ENCODE measurements at regions not wholly inside any gene's neighbourhood (a gene's known extent, or its start where the extent isn't known, plus 50 kb on each side); places are given as distances from the start of the nearest gene placed in this dataset.
"Not testable (repeated sequence)": the region's sequence is repeated elsewhere in the genome, so short reads cannot be mapped to it uniquely, and the experiment has no call there.

- Mint-ChIP-seq H3K4me1 (ENCODE audit: low read depth) (peaks cover 15% of the 10 kb centered on the region), H3K27me3 (ENCODE audit: low read depth) (peaks cover 9% of the 10 kb centered on the region), H3K36me3 (ENCODE audit: low read depth) (no peaks in the 10 kb centered on the region), H3K27ac (no peak overlapping the region), H3K9me3 (no peaks in the 10 kb centered on the region), H3K4me3 (no peak overlapping the region)
Measured at GRCh38 chr10:124152139-124153022, 59.0 kb upstream of the CHST15 start.

DNA sequence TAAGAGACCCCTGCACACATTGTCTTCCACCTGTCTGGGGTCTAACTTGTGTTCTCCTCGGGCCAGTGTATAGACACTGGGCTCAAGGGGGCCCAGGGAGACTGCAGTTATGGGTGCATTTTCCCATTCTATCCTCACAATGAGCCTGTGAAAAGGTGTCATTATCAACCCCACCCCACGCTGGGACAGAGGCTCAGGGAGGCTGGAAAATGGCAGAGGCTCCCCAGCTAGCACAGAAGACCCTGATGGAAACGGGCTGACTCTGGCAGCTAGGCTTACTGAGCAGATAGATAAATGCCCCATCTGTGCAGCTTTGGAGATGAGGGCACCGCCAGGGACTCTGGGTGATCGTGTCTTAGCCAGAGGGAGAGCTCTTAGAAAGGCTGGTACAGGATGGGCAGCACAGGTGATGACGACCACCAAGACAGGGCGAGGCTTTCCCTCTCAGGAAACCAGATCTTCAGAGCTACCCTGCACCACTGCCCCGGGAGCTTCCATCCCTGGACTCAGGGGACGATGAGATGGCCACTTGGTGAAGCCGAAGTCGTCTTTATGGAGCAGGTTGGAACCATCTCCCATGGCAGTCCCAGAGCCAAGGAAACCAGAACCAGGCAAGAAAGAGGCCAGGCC, 58.2 kb upstream of the CHST15 start:
- H3K9me3 Mint-ChIP-seq = no peaks in the 10 kb centered on the region
- no peak overlapping the region for H3K27ac Mint-ChIP-seq
- H3K36me3 Mint-ChIP-seq (ENCODE audit: low read depth) = no peaks in the 10 kb centered on the region
- H3K4me1 Mint-ChIP-seq (ENCODE audit: low read depth) = peaks cover 15% of the 10 kb centered on the region
- no peak overlapping the region for H3K4me3 Mint-ChIP-seq
- peaks cover 9% of the 10 kb centered on the region for H3K27me3 Mint-ChIP-seq (ENCODE audit: low read depth)

DNA sequence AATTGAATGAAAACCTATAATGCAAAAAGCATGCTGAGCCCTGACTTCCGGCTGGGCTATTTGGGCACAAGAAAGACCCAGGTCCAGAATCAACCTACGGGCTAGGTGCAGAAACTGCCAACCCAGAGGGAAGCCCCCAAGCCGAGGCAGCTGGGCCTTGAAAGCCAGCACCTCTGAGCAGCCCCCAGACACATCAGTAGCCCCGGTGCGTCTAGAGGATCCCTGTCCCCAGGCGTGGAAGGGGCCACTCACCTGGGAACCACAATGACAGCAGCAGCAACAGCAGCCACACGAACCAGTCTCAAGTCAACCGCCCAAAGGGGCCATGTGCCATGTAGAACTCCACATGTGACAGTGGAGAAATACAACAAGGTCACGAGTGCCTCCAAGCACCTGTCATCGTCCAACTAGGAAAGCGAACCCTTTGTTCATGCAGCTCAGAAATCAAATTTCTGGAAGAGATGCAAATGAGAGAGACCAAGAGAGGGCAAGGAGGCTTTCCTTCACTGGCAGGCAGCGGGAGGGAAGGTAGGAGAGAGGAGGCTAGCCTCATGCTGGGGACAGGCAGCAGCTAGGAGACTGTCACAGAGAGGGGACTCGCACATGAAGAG, 57.5 kb upstream of the CHST15 start:
- Mint-ChIP-seq H3K4me3 (no peak overlapping the region), H3K27ac (no peak overlapping the region), H3K9me3 (no peaks in the 10 kb centered on the region), H3K36me3 (ENCODE audit: low read depth) (no peaks in the 10 kb centered on the region), H3K4me1 (ENCODE audit: low read depth) (peaks cover 15% of the 10 kb centered on the region), H3K27me3 (ENCODE audit: low read depth) (peaks cover 9% of the 10 kb centered on the region)

- H3K9me3 Mint-ChIP-seq = no peaks in the 10 kb centered on the region
- no peak overlapping the region for H3K27ac Mint-ChIP-seq
- no peak overlapping the region for H3K4me3 Mint-ChIP-seq
- H3K36me3 Mint-ChIP-seq (ENCODE audit: low read depth) = no peaks in the 10 kb centered on the region
- peaks cover 9% of the 10 kb centered on the region for H3K27me3 Mint-ChIP-seq (ENCODE audit: low read depth)
- peaks cover 12% of the 10 kb centered on the region for H3K4me1 Mint-ChIP-seq (ENCODE audit: low read depth)
Measured at GRCh38 chr10:124150189-124150806, 56.9 kb upstream of the CHST15 start.

- no peaks in the 10 kb centered on the region for H3K9me3 Mint-ChIP-seq
- no peak overlapping the region for H3K27ac Mint-ChIP-seq
- H3K27me3 Mint-ChIP-seq (ENCODE audit: low read depth) = peaks cover 9% of the 10 kb centered on the region
- H3K4me3 Mint-ChIP-seq = no peak overlapping the region
- peaks cover 12% of the 10 kb centered on the region for H3K4me1 Mint-ChIP-seq (ENCODE audit: low read depth)
- H3K36me3 Mint-ChIP-seq (ENCODE audit: low read depth) = no peaks in the 10 kb centered on the region
Measured at GRCh38 chr10:124149189-124150042, 56.0 kb upstream of the CHST15 start.

DNA sequence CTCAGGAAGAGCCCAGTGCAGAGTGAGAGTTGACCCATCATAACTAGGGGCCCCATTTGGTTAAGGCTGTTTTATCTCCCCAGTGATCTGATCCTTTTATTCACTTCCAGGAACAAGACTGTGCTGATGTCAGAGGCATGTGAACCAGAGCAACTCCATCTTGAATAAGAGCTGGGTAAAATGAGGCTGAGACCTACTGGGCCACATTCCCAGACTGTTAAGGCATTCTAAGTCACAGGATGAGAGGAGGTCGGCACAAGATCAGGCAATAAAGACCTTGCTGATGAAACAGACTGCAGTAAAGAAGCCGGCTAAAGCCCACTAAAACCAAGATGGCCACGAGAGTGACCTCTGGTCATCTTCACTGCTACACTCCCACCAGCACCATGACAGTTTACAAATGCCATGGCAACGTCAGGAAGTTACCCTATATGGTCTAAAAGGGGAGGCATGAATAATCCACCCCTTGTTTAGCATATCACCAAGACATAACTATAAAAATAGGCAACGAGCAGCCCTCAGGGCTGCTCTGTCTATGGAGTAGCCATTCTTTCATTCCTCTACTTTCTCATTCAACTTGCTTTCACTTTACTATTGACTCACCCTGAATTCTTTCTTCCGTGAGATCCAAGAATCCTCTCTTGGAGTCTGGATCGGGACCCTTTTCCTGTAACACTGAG, 55.3 kb upstream of the CHST15 start:
- peaks cover 12% of the 10 kb centered on the region for H3K4me1 Mint-ChIP-seq (ENCODE audit: low read depth)
- H3K4me3 Mint-ChIP-seq; H3K27me3 Mint-ChIP-seq (ENCODE audit: low read depth); H3K9me3 Mint-ChIP-seq; H3K36me3 Mint-ChIP-seq (ENCODE audit: low read depth); H3K27ac Mint-ChIP-seq: not testable (repeated sequence)

DNA sequence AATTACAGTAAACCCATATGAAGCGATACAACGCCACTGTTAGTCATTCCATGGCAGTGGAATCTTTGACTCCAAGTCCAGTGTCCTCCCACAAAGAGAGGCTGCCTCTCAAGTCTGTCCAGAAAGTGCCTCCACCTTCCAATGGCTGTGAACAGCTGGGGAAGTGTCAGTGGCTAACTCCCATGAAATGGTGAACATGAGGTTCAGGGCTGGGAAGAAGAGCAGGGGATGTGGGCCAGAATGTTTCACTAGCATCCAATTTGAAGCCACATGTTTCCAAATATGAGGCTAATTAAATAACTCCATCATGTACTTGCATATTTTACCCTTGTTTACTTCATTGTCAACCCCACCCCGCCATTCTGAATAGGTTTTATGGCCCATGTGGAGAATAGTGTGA, 53.1 kb upstream of the CHST15 start:
- Mint-ChIP-seq H3K27me3 (ENCODE audit: low read depth) (peaks cover 7% of the 10 kb centered on the region), H3K36me3 (ENCODE audit: low read depth) (no peaks in the 10 kb centered on the region), H3K4me3 (no peak overlapping the region), H3K9me3 (no peaks in the 10 kb centered on the region), H3K4me1 (ENCODE audit: low read depth) (peaks cover 12% of the 10 kb centered on the region), H3K27ac (no peak overlapping the region)

- no peak overlapping the region for H3K4me3 Mint-ChIP-seq
- H3K4me1 Mint-ChIP-seq (ENCODE audit: low read depth) = peaks cover 10% of the 10 kb centered on the region
Measured at GRCh38 chr10:124145109-124145870, 51.9 kb upstream of the CHST15 start.

DNA sequence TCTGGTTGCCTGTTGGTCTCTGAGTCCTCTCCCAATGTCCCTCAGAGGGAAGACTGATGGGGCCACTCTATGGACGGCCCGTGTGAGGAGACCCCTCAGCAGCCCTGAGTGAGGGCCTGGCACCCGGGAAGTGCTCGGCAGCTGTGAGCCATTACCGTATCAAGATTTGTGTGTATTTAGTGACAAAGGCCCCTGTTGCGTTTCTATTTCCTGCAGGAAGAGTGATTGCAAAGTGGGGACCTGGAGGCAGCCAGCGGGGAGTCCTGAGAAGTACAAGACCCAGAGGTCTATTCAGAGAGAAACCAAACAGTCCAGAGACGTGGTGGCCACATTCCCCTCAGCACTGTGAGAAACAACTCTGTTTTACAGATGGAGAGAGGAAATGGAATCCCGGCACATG, 51.1 kb upstream of the CHST15 start:
- Mint-ChIP-seq H3K4me3 (no peak overlapping the region), H3K9me3 (no peaks in the 10 kb centered on the region), H3K4me1 (ENCODE audit: low read depth) (peaks cover 8% of the 10 kb centered on the region), H3K36me3 (ENCODE audit: low read depth) (no peaks in the 10 kb centered on the region), H3K27me3 (ENCODE audit: low read depth) (no peaks in the 10 kb centered on the region), H3K27ac (no peak overlapping the region)

More at GRCh38 chr10:124145109-124145870, 51.9 kb upstream of the CHST15 start:
- H3K9me3 Mint-ChIP-seq = no peaks in the 10 kb centered on the region
- no peaks in the 10 kb centered on the region for H3K36me3 Mint-ChIP-seq (ENCODE audit: low read depth)
- H3K27ac Mint-ChIP-seq = no peak overlapping the region
- no peaks in the 10 kb centered on the region for H3K27me3 Mint-ChIP-seq (ENCODE audit: low read depth)

DNA sequence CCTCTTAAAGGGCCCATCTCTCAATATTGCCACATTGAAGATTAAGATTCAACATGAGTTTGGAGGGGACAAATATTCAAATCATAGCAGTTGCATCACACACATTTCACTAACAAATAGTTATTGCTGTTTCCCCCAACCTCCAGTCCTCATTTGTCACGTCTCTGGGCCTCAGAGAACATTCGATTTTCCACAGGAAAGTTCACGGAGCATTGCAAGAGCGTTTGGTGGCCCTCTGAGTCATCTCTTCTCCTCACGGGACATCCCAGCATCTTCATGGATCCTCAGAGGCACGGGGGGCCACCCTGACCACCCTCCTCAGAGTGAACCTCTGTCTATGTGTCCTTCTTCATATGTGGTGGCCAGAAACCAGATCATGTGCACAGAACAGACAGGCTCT, 50.3 kb upstream of the CHST15 start:
- Mint-ChIP-seq H3K4me1 (ENCODE audit: low read depth) (peaks cover 4% of the 10 kb centered on the region), H3K36me3 (ENCODE audit: low read depth) (no peaks in the 10 kb centered on the region), H3K9me3 (no peaks in the 10 kb centered on the region), H3K4me3 (no peak overlapping the region), H3K27ac (no peak overlapping the region), H3K27me3 (ENCODE audit: low read depth) (peaks cover 6% of the 10 kb centered on the region)
